ENCODE measurements at regions not wholly inside any gene's neighbourhood (a gene's known extent, or its start where the extent isn't known, plus 50 kb on each side); places are given as distances from the start of the nearest gene placed in this dataset.

- DNase-seq (ENCODE audit: low read depth) = no peak
Observed at GRCh38 chr1:198472997-198473396, 67.5 kb downstream of the ATP6V1G3 start.

DNA sequence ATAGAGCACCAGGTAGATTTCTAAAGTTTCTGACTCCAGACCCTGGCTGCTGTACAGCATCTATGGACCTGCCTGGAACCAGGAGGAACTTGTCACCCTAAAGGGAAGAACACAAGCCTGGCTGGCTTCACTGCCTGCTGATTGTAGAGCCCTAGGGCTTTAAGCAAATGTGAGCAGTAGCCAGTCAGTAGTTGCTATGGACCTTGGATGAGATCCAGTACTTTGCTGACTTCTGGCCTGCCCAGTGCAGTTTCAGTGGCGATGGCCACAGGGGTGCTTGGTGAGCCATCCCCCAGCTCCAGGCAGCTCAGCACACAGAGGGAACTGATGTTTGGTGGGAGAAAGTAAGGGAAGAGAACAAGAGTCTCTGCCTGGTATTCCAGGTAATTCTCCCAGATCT is 68.4 kb downstream of the ATP6V1G3 start:
- no peak for DNase-seq (ENCODE audit: low read depth)

DNA sequence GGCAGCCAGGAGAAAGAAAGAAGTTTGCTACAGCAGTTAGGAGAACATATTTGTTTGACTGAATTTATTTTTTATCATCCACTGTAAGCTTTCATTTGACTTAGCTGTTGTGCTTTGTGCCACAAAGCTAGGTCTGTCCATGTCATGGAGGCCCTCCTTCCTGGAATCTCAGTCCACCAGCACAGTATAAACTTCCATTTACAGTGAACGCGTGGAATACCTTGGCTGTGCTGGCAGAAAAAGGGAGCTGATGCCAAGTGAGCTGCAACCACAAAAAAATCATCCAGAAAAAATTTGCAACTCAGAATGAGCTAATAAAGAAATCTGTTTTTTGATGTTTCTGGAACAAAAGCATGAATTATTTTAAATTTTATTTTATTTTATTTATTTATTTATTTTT is 72.6 kb downstream of the ATP6V1G3 start:
- DNase-seq (ENCODE audit: low read depth) = no peak

DNA sequence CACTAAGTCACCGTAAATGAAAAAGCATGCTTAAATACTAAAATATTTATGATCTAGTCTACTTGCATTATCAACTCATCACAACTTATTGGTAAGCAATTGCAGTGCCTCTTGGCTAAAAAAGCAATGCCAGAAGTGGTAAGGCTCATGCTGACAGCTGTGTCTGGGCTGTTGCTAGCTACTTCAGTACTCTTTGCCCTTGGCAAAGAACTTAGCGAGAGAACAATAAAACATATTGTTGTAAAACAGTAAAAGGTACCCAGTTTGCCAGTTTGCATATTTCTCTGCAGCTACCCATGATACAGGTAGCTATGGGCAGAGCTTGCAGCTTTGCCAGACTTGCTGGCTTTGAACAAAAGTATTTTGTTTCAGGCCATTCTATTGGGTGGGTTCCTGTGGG is 73.1 kb downstream of the ATP6V1G3 start:
- no peak for DNase-seq (ENCODE audit: low read depth)

DNA sequence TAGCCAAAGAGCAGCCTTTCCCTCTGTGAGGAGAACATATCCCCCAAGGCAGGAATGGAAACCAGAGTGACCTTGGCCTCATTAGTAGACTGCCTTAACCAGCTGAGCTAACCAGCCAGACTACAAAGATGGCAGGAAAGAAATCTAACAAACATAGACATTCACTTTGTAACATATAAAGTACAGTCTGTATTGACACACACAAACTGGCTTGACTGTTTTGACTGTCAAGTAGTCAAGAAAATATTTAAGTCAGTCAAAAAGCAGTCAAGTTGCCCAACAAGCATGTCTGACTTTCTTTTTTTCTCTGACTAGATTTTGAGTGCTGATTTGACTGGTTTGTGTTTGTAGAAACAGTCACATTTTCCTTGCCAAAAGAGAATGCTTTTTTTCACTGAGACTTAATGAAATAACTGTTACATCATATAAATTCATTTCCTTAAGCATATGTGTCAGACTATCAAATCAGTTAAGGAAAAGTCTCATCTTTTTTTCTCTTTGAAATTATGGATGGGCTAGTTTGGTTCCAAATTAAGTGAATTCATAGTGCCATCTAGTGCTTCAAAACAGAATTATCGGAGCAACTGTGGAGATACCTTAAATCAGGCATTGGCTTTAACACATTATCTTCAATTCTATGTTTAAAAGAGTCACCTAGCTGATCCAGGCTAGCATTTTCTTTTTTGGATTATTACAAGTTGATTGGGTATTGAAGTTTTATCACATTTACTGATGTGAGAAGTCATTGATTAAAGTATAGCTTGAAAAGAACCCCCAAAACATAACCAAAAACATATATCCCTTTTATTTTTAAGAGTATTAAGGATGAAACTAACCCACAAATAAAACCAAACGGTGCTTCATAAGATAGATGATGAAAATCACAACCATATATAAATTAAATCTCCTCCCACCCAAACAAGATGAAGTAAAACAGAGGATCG is 75.0 kb downstream of the ATP6V1G3 start:
- DNase-seq (ENCODE audit: low read depth) = no peak

GRCh38 chr1:198463709-198464108 is 76.8 kb downstream of the ATP6V1G3 start:
- DNase-seq (ENCODE audit: low read depth) = no peak

DNA sequence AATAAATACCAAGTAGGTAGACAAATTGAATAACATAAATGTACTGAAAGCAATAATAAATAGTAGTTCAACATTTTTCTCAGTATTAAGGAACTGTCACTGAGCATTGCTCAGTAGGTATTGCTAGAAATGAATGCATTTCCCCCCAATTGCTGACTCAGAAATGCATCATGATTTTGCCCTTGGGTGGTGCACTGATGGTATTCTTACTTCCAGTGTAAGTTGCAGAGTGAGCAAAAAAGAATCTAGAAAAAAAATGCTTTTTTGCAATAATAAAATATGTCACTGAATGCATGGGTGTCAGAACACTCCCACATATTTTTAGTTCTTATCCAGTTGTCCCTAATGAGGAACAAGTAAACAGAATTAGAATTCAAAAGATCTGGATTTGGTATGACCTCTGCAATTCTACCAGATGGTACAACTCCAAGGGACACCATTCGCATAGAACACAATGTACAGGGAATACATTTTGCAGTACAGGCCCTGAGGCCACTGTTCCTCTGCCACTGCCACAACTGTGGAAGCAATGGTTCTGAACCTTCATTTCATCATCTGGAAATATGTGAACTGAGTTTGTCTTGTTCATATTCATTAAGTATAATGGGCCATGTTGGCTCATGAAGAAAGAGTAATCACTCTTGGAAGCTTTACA is 78.0 kb downstream of the ATP6V1G3 start:
- DNase-seq (ENCODE audit: low read depth) = peak; percentile 5

DNA sequence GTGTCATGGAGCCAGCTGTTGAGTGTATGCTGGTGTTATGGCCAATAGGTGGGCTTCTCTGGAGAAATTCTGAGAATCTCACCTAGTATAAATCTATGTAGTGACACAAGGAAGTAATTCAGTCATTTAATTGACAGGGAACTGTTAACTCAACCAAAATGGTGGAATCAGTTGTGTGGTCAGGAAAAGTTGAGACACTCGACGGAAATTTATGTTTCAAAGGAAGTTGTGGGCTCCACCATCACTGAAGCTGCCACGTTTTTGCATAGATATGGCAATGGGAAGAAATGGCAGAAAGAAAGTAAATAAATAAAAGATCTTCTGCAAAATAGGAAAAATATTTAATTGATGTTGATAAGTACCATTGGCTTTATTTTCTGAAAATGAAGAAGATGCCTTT is 84.5 kb downstream of the ATP6V1G3 start:
- DNase-seq (ENCODE audit: low read depth) = no peak

DNA sequence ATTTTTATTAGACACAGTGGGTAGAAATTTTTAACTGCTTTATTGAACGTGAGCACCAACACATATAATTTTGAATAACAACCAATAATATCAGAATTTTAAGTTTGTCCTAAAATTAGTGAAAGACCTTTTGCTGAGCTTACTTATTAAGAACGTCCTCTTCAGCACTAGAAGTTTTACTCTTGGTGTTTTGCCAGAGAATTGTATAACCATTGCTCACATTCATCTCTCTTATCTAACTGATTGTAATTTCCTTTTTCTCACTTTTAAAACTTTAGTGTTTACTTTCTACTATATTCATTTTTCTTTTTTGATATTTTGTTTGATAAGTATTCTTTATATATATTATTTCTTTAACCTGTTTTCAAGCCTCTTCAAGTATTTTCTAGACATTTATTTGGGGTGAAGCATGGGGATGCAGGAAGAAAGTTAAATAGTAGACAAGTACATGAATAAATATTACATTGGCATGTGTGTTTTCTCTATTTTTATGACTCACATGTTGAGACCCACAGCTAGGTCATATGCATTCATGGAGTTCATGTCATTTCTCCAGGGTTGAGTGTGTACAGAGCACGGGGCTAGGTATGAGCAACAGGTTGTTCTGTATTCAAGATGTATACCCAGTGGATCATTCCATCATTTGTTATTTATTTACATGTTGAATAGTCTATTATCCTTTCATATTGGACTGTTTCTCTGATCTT is 90.6 kb downstream of the ATP6V1G3 start:
- DNase-seq (ENCODE audit: low read depth) = no peak

- DNase-seq (ENCODE audit: low read depth) = no peak
Observed at GRCh38 chr1:198449261-198449660, 91.2 kb downstream of the ATP6V1G3 start.

DNA sequence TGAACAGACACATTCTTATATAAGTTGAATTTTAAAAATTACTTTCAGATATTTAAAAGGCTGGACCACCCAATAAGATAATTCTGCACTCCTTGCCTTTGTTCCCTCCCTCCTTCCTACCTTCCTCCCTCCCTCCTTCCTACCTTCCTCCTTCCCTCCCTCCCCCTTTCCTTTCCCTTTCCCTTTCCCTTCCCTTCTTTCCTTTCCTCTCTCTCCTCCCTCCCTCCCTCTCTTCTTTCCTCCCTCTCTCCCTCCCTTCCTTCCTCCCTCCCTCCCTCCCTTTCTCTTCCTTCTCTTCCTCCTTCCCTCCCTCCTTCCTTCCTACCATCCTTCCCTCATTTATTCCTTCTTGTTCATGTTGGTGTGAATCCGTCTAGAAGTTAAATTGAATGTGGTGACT is 93.0 kb downstream of the ATP6V1G3 start:
- no peak for DNase-seq (ENCODE audit: low read depth)

DNA sequence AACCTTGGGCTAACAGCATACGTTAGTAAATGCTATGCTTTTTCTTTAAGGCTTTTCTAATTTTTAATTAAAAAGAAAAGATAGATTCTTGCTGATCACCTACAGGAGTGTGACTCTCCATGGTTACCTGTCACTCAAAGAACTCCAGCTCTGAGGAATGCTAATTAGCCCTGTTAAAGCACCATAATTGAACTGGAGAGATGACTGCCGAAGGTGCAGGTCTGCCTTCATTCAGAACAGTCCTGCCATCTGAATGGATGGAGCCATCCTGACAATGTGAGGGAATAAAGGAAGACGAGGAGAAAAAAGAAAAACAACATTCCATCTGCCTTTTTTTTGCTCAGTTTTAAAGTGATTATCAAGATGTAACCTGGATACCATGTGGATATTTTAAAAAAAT is 94.6 kb downstream of the ATP6V1G3 start:
- no peak for DNase-seq (ENCODE audit: low read depth)

GRCh38 chr1:198444792-198445191 is 95.7 kb downstream of the ATP6V1G3 start:
- no peak for DNase-seq (ENCODE audit: low read depth)

GRCh38 chr1:198443365-198444233 is 96.9 kb downstream of the ATP6V1G3 start:
- no peak for DNase-seq (ENCODE audit: low read depth)

- no peak for DNase-seq (ENCODE audit: low read depth)
Observed at GRCh38 chr1:198440842-198441241, 99.6 kb downstream of the ATP6V1G3 start.

GRCh38 chr1:198437332-198437731 is 103.1 kb downstream of the ATP6V1G3 start:
- DNase-seq (ENCODE audit: low read depth) = no peak

GRCh38 chr1:198436276-198436675 is 104.2 kb downstream of the ATP6V1G3 start:
- no peak for DNase-seq (ENCODE audit: low read depth)

DNA sequence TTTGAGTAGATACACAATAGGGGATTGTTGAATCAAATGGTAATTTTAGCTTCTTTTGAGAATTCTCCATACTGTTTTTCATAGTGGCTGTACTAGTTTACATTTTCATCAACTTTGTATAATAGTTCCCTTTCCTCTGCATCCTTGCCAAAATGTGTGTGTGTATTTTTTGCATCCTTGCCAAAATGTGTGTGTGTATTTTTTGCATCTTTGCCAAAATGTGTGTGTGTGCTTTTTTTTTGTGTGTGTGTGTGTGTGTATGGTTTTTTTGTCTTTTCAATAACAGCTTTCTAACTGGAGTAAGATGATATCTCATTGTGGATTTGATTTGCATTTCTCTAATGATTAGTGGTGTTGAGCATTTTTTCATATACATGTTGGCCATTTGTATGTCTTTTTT is 105.4 kb downstream of the ATP6V1G3 start:
- DNase-seq (ENCODE audit: low read depth) = no peak

GRCh38 chr1:198424441-198424840 is 116.0 kb downstream of the ATP6V1G3 start:
- no peak for DNase-seq (ENCODE audit: low read depth)

GRCh38 chr1:198423673-198424072 is 116.8 kb downstream of the ATP6V1G3 start:
- DNase-seq (ENCODE audit: low read depth) = no peak

- no peak for DNase-seq (ENCODE audit: low read depth)
Observed at GRCh38 chr1:198417039-198417438, 123.4 kb downstream of the ATP6V1G3 start.

- DNase-seq (ENCODE audit: low read depth) = no peak
Observed at GRCh38 chr1:198416296-198416695, 124.2 kb downstream of the ATP6V1G3 start.

Data from stimulated activated CD4-positive, alpha-beta T cell treated with anti-CD3 and anti-CD28 coated beads, Interleukin-2, amount 100 ng/mL, for 4 hours (primary cell).